Thoracic aorta (tissue), 2 donors: ENCODE measurements at regions not wholly inside any gene's neighbourhood (a gene's known extent, or its start where the extent isn't known, plus 50 kb on each side); places are given as distances from the start of the nearest gene placed in this dataset.
"Not testable (repeated sequence)": the region's sequence is repeated elsewhere in the genome, so short reads cannot be mapped to it uniquely, and the experiment has no call there.

Experiments
- ATAC-seq: fragments of 150-250 bp; one replicate; pipeline ENCODE4 v1.8.0; 2017; ENCODE audit warnings: low read depth; ENCODE audit not compliant: insufficient number of reproducible peaks, low FRiP score
- DNase-seq: peaks from one replicate; pipeline ENCODE4 v3.0.0-alpha.2; 2020; ENCODE audit warnings: low spot score
- H3K27ac ChIP-seq, 2 donors: fragments of 200-600 bp; sonication (generic); 1 replicate in 1 of 2; 2 replicates in 1 of 2; pipeline ENCODE4 v1.5.1; 2016; ENCODE audit warnings: mild to moderate bottlenecking in 2 of 2, moderate library complexity in 2 of 2
- H3K27me3 ChIP-seq: fragments of 200-600 bp; sonication (generic); replicated peaks from 2 replicates; pipeline ENCODE4 v1.6.0; 2016; ENCODE audit warnings: mild to moderate bottlenecking; ENCODE audit not compliant: insufficient read depth
- H3K36me3 ChIP-seq: fragments of 200-600 bp; sonication (generic); one replicate; pipeline ENCODE4 v1.5.1; 2016
- H3K4me1 ChIP-seq, 2 donors: fragments of 200-600 bp; sonication (generic); 1 replicate in 1 of 2; 2 replicates in 1 of 2; pipeline versions ENCODE4 v1.5.1 to v1.6.0; 2016; ENCODE audit warnings: low read depth in 2 of 2, mild to moderate bottlenecking in 1 of 2; ENCODE audit not compliant: control insufficient read depth in 1 of 2
- H3K4me3 ChIP-seq: fragments of 200-600 bp; sonication (generic); 2 replicates; pipeline ENCODE4 v1.5.1; 2016; ENCODE audit warnings: mild to moderate bottlenecking
- H3K9me3 ChIP-seq: fragments of 200-600 bp; sonication (generic); 2 replicates; pipeline ENCODE4 v1.5.1; 2016
- TF ChIP-seq, protein P1 (sequence below): fragments of 200-600 bp; sonication (generic); IDR thresholded peaks from one replicate; pipeline ENCODE4 v1.5.1; 2019; ENCODE audit warnings: antibody characterized with exemption

DNA sequence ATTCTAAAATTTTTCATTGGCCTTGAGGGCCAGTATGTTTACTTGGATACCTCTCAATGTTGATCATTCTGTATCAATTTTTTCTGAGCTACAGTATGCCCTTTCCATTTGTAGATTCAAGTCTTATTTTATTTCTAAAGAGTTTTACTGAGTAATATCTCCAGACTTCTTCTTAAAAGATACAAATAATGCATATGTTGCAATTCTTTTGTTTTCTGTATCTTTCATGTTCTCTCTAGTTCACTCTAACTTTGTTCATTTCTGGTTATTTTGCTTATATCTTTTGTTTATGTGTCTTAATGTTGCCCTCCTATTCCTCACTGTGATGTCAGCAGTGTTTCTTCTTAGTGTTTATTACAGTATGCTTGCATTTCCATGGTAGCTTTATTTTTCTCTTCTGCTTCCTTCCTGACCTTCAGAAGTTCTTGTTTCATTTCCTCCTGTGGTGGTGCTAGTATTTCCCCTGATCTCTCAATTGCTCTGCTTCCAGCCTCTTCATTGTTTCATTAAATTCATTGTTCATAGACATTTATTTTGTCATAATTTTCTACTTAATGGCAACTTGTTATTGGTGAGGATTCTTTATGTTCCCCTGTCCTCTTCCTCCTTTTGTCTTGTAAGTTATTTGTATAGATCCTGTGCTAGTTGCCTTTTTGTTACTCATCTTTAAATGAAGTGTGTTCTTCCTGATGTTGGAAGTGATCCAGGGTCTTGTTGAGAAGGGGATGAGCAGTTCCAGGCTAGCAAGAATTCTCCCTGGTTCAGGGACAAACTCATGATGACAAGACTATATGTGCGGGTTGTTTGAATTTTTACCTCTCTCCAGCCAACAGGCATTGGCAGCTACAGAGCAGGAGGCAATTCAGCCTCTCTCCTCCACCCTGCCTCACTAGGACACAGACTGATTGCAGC is 160.8 kb downstream of the DEPDC1B start:
- Histone ChIP-seq H3K9me3 (no peaks in the 10 kb centered on the region), H3K27ac (no peak overlapping the region), H3K4me1 (peaks cover 25 to 64% of the 10 kb centered on the region in 2 donors), H3K4me3 (no peak overlapping the region), H3K36me3 (no peaks in the 10 kb centered on the region), H3K27me3 (no peaks in the 10 kb centered on the region)
- no peak for ATAC-seq
- TF ChIP-seq, protein P1, sequence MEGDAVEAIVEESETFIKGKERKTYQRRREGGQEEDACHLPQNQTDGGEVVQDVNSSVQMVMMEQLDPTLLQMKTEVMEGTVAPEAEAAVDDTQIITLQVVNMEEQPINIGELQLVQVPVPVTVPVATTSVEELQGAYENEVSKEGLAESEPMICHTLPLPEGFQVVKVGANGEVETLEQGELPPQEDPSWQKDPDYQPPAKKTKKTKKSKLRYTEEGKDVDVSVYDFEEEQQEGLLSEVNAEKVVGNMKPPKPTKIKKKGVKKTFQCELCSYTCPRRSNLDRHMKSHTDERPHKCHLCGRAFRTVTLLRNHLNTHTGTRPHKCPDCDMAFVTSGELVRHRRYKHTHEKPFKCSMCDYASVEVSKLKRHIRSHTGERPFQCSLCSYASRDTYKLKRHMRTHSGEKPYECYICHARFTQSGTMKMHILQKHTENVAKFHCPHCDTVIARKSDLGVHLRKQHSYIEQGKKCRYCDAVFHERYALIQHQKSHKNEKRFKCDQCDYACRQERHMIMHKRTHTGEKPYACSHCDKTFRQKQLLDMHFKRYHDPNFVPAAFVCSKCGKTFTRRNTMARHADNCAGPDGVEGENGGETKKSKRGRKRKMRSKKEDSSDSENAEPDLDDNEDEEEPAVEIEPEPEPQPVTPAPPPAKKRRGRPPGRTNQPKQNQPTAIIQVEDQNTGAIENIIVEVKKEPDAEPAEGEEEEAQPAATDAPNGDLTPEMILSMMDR = no peak
- no peak for DNase-seq

DNA sequence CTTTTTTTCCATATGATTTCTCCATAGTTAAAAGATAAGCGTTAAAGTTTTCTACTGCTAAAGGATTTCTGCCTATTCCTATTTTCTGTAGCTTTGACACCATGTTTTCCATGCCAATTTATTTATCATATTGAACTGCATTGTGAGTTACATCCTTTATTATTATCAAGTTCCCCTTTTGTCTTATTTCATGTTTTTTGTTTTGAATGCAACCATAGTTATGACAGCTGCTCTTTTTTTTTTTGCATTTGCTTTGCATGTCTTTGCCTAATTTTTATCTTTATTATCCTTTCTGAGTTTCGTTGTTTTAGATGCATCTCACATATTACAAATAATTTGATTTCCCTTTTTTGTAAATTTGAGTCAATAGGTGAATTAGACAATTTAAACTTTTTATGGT is 161.5 kb downstream of the DEPDC1B start:
- no peak for ATAC-seq

GRCh38 chr5:60535951-60536350 is 164.0 kb downstream of the DEPDC1B start:
- peaks cover 18 to 65% of the 10 kb centered on the region in 2 donors for H3K4me1 ChIP-seq
- TF ChIP-seq, protein P1 = no peak
- no peaks in the 10 kb centered on the region for H3K36me3 ChIP-seq
- H3K9me3 ChIP-seq = no peaks in the 10 kb centered on the region
- H3K4me3 ChIP-seq = no peak overlapping the region
- H3K27ac ChIP-seq = no peak overlapping the region
- ATAC-seq (no peak), DNase-seq (no peak)
- no peaks in the 10 kb centered on the region for H3K27me3 ChIP-seq

More for the DNA sequence above, 161.5 kb downstream of the DEPDC1B start:
- no peak for DNase-seq
- TF ChIP-seq, protein P1 = no peak
- Histone ChIP-seq H3K4me1 (peaks cover 28 to 71% of the 10 kb centered on the region in 2 donors), H3K27me3 (no peaks in the 10 kb centered on the region), H3K4me3 (no peak overlapping the region), H3K27ac (no peak overlapping the region), H3K36me3 (no peaks in the 10 kb centered on the region), H3K9me3 (no peaks in the 10 kb centered on the region)

- H3K9me3 ChIP-seq = no peaks in the 10 kb centered on the region
- no peak overlapping the region for H3K27ac ChIP-seq
Measured at GRCh38 chr5:60535198-60535597, 164.8 kb downstream of the DEPDC1B start.

DNA sequence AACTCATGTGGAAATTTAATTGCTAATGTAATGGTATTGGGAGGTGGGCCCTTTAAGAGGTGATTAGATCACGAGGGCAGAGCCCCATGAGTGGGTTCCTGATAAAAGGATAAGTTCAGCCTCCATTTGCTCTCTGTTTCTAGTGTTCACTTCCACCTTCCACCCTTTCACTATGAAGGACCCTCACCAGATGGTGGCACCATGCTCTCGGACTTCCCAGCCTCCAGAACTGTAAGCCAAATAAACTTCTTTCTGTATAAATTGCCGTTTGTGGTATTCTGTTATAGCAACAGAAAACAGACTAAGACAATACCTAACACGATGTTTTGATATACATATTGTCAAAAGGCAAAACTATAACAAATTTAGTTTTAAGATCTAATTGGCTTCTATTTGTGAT is 166.2 kb downstream of the DEPDC1B start:
- H3K27ac ChIP-seq = peak overlapping the region; percentile 73 to 78
- no peak for ATAC-seq
- H3K4me1 ChIP-seq = peaks cover 20 to 55% of the 10 kb centered on the region in 2 donors
- DNase-seq = no peak
- TF ChIP-seq, protein P1 = no peak
- H3K27me3 ChIP-seq = no peaks in the 10 kb centered on the region
- H3K4me3 ChIP-seq = no peak overlapping the region
- no peaks in the 10 kb centered on the region for H3K9me3 ChIP-seq
- no peaks in the 10 kb centered on the region for H3K36me3 ChIP-seq

More at GRCh38 chr5:60535198-60535597, 164.8 kb downstream of the DEPDC1B start:
- H3K4me1 ChIP-seq = peaks cover 12 to 58% of the 10 kb centered on the region in 2 donors
- no peak for ATAC-seq
- H3K27me3 ChIP-seq = no peaks in the 10 kb centered on the region
- H3K36me3 ChIP-seq = no peaks in the 10 kb centered on the region
- TF ChIP-seq, protein P1 = no peak
- DNase-seq = no peak
- H3K4me3 ChIP-seq = no peak overlapping the region

DNA sequence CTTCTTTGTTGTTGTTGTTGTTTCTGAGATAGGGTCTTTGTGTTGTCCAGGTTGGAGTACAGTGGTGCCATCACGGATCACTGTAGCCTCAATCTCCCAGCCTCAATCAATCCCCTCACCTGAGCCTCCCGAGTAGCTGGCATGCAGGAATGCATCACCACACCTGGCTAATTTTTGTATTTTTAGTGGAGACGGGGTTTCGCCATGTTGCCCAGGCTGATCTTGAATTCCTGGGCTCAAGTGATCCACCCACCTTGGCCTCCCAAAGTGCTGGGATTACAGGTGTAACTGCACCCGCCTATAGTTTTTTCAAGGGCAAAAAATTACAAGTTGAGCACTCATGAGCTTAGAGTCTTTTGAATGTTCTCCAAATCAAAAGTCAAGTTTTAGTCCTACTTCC is 167.2 kb downstream of the DEPDC1B start:
- H3K9me3 ChIP-seq, H3K27me3 ChIP-seq, H3K4me3 ChIP-seq, DNase-seq, H3K36me3 ChIP-seq, ATAC-seq: not testable (repeated sequence)
- H3K27ac ChIP-seq = peak overlapping the region; percentile 73 to 78
- H3K4me1 ChIP-seq = peaks cover 20 to 63% of the 10 kb centered on the region in 2 donors

DNA sequence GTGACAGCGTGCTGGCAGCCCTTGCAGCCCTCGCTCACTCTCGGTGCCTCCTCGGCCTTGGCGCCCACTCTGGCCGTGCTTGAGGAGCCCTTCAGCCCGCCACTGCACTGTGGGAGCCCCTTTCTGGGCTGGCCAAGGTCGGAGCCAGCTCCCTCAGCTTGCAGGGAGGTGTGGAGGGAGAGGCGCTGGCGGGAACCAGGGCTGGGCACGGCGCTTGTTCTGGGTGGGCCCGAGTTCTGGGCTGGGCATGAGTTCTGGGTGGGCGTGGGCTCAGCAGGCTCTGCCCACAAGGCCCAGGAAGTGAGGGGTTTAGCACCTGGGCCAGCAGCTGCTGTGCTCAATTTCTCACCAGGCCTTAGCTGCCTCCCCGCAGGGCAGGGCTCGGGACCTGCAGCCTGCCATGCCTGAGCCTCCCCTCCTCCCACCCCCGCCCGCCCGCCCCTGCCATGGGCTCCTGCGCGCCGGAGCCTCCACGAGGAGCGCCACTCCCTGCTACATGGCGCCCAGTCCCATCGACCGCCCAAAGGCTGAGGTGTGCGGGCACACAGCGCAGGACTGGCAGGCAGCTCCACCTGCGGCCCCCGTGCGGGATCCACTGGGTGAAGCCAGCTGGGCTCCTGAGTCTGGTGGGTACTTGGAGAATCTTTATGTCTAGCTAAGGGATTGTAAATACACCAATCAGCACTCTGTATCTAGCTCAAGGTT is 169.7 kb downstream of the DEPDC1B start:
- peaks cover 20 to 74% of the 10 kb centered on the region in 2 donors for H3K4me1 ChIP-seq
- H3K27ac ChIP-seq = peak overlapping the region; percentile 69 to 73
- ATAC-seq, H3K9me3 ChIP-seq, H3K36me3 ChIP-seq, H3K4me3 ChIP-seq, H3K27me3 ChIP-seq, DNase-seq: not testable (repeated sequence)
